ENCODE measurements at regions not wholly inside any gene's neighbourhood (a gene's known extent, or its start where the extent isn't known, plus 50 kb on each side); places are given as distances from the start of the nearest gene placed in this dataset.

DNA sequence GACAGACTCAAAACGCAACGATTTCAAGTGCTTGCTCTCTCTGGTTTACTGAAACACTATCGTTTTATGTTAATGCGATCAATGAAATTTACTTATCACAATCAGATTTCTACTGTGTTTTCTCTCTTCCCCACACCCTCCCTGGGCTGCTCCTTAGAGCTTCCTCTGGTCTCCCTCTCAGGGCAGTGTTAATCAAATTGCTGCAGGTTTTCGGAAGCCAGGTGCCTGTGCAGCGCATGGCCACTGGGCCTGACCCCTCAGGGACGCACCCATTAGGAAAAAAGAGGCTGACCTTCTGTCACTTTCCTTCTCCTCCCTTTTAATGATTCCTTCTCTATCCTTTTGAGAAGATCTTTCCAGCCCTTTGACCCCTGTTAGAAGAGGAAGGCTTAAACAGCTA is 134.5 kb upstream of the ONECUT1 start:
- H3K27ac Mint-ChIP-seq (ENCODE audit: unreplicated experiment), result no peak overlapping the region
- H3K9me3 Mint-ChIP-seq (ENCODE audit: unreplicated experiment), result no peaks in the 10 kb centered on the region
- no peak overlapping the region for H3K4me3 Mint-ChIP-seq (ENCODE audit: unreplicated experiment)
- TF ChIP-seq, protein P1, sequence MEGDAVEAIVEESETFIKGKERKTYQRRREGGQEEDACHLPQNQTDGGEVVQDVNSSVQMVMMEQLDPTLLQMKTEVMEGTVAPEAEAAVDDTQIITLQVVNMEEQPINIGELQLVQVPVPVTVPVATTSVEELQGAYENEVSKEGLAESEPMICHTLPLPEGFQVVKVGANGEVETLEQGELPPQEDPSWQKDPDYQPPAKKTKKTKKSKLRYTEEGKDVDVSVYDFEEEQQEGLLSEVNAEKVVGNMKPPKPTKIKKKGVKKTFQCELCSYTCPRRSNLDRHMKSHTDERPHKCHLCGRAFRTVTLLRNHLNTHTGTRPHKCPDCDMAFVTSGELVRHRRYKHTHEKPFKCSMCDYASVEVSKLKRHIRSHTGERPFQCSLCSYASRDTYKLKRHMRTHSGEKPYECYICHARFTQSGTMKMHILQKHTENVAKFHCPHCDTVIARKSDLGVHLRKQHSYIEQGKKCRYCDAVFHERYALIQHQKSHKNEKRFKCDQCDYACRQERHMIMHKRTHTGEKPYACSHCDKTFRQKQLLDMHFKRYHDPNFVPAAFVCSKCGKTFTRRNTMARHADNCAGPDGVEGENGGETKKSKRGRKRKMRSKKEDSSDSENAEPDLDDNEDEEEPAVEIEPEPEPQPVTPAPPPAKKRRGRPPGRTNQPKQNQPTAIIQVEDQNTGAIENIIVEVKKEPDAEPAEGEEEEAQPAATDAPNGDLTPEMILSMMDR (IDR thresholded peaks at IDR 0.05; ENCODE audit: unreplicated experiment), result no peak
- H3K4me1 Mint-ChIP-seq (ENCODE audit: unreplicated experiment), result no peaks in the 10 kb centered on the region
- no peaks in the 10 kb centered on the region for H3K27me3 Mint-ChIP-seq (ENCODE audit: unreplicated experiment)
- no peaks in the 10 kb centered on the region for H3K36me3 Mint-ChIP-seq (ENCODE audit: low read depth, unreplicated experiment)
- DNase-seq (ENCODE audit: low spot score), result no peak

DNA sequence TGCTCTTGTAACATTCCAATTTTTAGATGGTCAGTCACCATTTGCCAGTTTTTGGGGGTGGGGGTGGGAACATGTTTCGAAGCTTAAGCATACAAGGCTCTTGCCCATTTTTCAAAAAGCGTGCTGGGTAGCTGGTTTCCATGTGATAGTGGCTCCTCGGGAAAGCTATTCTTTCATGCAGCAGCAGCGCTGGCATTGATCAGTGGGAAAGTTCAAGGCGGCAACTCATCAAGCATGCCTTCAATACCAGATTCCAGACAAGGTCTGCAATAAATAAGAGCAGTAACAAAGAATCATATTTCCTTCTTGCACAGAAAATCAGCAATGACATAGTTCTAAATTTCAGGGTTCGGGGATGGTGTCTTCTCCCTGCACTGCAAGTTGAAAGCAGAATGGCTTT is 133.5 kb upstream of the ONECUT1 start:
- Mint-ChIP-seq H3K36me3 (ENCODE audit: low read depth, unreplicated experiment) (no peaks in the 10 kb centered on the region), H3K4me1 (ENCODE audit: unreplicated experiment) (no peaks in the 10 kb centered on the region), H3K4me3 (ENCODE audit: unreplicated experiment) (no peak overlapping the region), H3K27ac (ENCODE audit: unreplicated experiment) (no peak overlapping the region), H3K27me3 (ENCODE audit: unreplicated experiment) (no peaks in the 10 kb centered on the region), H3K9me3 (ENCODE audit: unreplicated experiment) (no peaks in the 10 kb centered on the region)
- DNase-seq (ENCODE audit: low spot score), result no peak
- TF ChIP-seq, protein P1 (IDR thresholded peaks at IDR 0.05; ENCODE audit: unreplicated experiment), result no peak

DNA sequence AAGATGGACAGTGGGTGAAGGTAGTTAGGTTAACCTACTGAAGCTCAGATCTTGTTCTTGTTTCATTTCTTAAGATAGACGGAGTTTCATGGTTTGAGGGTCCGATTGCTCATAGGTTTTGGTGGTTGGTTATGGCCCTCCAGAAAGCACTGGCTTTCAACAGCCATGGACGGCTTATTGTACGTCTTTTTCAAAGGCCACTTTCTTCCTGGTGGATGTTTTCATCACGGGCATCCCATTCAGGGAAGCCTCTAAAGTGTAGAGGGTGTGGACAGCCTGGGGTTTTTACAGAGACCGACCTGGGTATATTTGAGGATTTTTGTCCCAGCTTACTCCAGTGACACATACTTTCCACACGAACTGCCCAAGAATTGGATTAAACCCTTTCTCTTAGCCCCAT is 132.7 kb upstream of the ONECUT1 start:
- no peak for DNase-seq (ENCODE audit: low spot score)
- H3K36me3 Mint-ChIP-seq (ENCODE audit: low read depth, unreplicated experiment), result no peaks in the 10 kb centered on the region
- TF ChIP-seq, protein P1 (IDR thresholded peaks at IDR 0.05; ENCODE audit: unreplicated experiment), result no peak
- no peak overlapping the region for H3K4me3 Mint-ChIP-seq (ENCODE audit: unreplicated experiment)
- no peaks in the 10 kb centered on the region for H3K9me3 Mint-ChIP-seq (ENCODE audit: unreplicated experiment)
- no peaks in the 10 kb centered on the region for H3K27me3 Mint-ChIP-seq (ENCODE audit: unreplicated experiment)
- no peaks in the 10 kb centered on the region for H3K4me1 Mint-ChIP-seq (ENCODE audit: unreplicated experiment)
- H3K27ac Mint-ChIP-seq (ENCODE audit: unreplicated experiment), result no peak overlapping the region

DNA sequence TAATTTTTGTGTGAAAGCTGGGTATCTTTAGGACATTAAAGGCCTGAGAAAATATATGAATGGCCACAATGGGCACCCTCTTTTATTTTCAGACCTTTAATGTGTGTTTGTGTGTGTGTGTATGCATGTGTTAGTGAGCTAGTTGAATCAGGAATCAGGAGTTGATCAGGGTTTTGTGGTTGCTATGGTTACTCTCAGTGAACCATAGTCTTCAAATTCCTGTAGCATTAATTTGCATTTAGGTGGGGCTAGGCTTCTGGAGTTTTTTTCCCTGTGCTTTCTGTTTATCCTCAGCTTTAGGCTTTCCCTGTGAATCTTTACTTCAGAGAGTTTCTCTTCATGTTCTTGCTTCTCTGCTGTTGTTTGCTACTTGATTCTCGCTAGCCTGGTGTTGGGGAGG is 122.0 kb upstream of the ONECUT1 start:
- DNase-seq (ENCODE audit: low spot score), result no peak
- Mint-ChIP-seq H3K4me1 (ENCODE audit: unreplicated experiment) (no peaks in the 10 kb centered on the region), H3K27ac (ENCODE audit: unreplicated experiment) (no peak overlapping the region), H3K4me3 (ENCODE audit: unreplicated experiment) (no peak overlapping the region), H3K9me3 (ENCODE audit: unreplicated experiment) (no peaks in the 10 kb centered on the region), H3K36me3 (ENCODE audit: low read depth, unreplicated experiment) (no peaks in the 10 kb centered on the region), H3K27me3 (ENCODE audit: unreplicated experiment) (peaks cover 1% of the 10 kb centered on the region)
- TF ChIP-seq, protein P1 (IDR thresholded peaks at IDR 0.05; ENCODE audit: unreplicated experiment), result no peak

DNA sequence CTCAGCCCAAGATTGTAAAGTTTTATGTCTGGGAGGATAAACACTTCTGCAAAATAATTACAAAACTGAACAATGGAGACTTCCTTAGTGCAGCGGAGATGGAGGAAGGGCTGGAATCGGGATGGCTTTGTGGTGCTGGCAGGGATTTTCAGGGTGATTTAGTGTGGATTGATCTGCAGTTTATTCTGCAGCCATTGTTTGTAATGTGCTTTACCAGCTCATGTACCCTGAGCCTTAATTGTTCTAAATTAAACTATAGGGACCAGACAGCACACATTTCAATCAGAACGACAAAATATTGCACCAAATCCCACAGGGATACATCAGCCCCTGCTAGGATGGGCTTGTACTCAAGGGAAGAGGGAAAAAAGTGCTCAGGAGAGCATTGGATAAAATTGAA is 103.2 kb upstream of the ONECUT1 start:
- Mint-ChIP-seq H3K4me3 (ENCODE audit: unreplicated experiment) (no peak overlapping the region), H3K27me3 (ENCODE audit: unreplicated experiment) (no peaks in the 10 kb centered on the region), H3K27ac (ENCODE audit: unreplicated experiment) (no peak overlapping the region), H3K36me3 (ENCODE audit: low read depth, unreplicated experiment) (no peaks in the 10 kb centered on the region), H3K4me1 (ENCODE audit: unreplicated experiment) (no peaks in the 10 kb centered on the region), H3K9me3 (ENCODE audit: unreplicated experiment) (no peaks in the 10 kb centered on the region)
- TF ChIP-seq, protein P1 (IDR thresholded peaks at IDR 0.05; ENCODE audit: unreplicated experiment), result no peak
- no peak for DNase-seq (ENCODE audit: low spot score)

Measured in endothelial cell (in vitro differentiated cells).